Activated CD4-positive, alpha-beta memory T cell treated with anti-CD3 and anti-CD28 coated beads, Interleukin-2, amount 10 ng/mL, durations not matched to agents 7 days and 5 days (primary cell): ENCODE measurements at regions not wholly inside any gene's neighbourhood (a gene's known extent, or its start where the extent isn't known, plus 50 kb on each side); places are given as distances from the start of the nearest gene placed in this dataset.
A peak's percentile ranks its signal among the peaks of the same experiment; 100 is the strongest.
"Not testable (repeated sequence)": the region's sequence is repeated elsewhere in the genome, so short reads cannot be mapped to it uniquely, and the experiment has no call there.

Experiments
- CTCF ChIA-PET: fragments of 350-600 bp; sonication (Branson Sonifier 250); formaldehyde crosslinking; loops from one replicate; lab custom pipeline; 2021; ENCODE audit warnings: antibody characterized with exemption, inconsistent platforms; lab: Charles Lee
- POLR2A ChIA-PET: fragments of 350-600 bp; sonication (Branson Sonifier 250); formaldehyde crosslinking; loops from one replicate; lab custom pipeline; 2021; ENCODE audit warnings: antibody characterized with exemption; lab: Charles Lee
- DNase-seq: peaks from one replicate; pipeline ENCODE4 v3.0.0-alpha.2; 2020
- H3K27ac Mint-ChIP-seq: one replicate; pipeline ENCODE4 v1.8.0; 2021; ENCODE audit warnings: mild to moderate bottlenecking, mixed read lengths
- H3K27me3 Mint-ChIP-seq: one replicate; pipeline ENCODE4 v1.8.0; 2021; ENCODE audit warnings: mixed read lengths
- H3K36me3 Mint-ChIP-seq: one replicate; pipeline ENCODE4 v1.8.0; 2021; ENCODE audit warnings: low read depth, mixed read lengths
- H3K4me1 Mint-ChIP-seq: one replicate; pipeline ENCODE4 v1.8.0; 2021; ENCODE audit warnings: mixed read lengths
- H3K4me3 Mint-ChIP-seq: one replicate; pipeline ENCODE4 v1.8.0; 2021; ENCODE audit warnings: mild to moderate bottlenecking, mixed read lengths
- H3K9me3 Mint-ChIP-seq: one replicate; pipeline ENCODE4 v1.8.0; 2021; ENCODE audit warnings: mixed read lengths

GRCh38 chr1:181247-182216 lies 269.9 kb downstream of the OR4F29 start:
- H3K9me3 Mint-ChIP-seq, H3K27me3 Mint-ChIP-seq, CTCF ChIA-PET, H3K4me3 Mint-ChIP-seq, H3K4me1 Mint-ChIP-seq, H3K27ac Mint-ChIP-seq, POLR2A ChIA-PET, H3K36me3 Mint-ChIP-seq: not testable (repeated sequence)
- DNase-seq, result peak; percentile 67

DNA sequence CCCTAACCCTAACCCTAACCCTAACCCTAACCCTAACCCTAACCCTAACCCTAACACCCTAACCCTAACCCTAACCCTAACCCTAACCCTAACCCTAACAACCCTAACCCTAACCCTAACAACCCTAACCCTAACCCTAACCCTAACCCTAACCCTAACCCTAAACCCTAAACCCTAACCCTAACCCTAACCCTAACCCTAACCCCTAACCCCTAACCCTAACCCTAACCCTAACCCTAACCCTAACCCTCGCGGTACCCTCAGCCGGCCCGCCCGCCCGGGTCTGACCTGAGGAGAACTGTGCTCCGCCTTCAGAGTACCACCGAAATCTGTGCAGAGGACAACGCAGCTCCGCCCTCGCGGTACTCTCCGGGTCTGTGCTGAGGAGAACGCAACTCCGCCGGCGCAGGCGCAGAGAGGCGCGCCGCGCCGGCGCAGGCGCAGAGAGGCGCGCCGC lies 270.7 kb downstream of the OR4F29 start:
- H3K27ac Mint-ChIP-seq, CTCF ChIA-PET, POLR2A ChIA-PET, H3K4me3 Mint-ChIP-seq, H3K4me1 Mint-ChIP-seq, H3K9me3 Mint-ChIP-seq, H3K27me3 Mint-ChIP-seq, H3K36me3 Mint-ChIP-seq: not testable (repeated sequence)
- DNase-seq, result peak; percentile 21

GRCh38 chr1:138842-139241 lies 312.6 kb downstream of the OR4F29 start:
- POLR2A ChIA-PET, H3K27me3 Mint-ChIP-seq, DNase-seq, H3K4me3 Mint-ChIP-seq, H3K27ac Mint-ChIP-seq, CTCF ChIA-PET, H3K36me3 Mint-ChIP-seq, H3K9me3 Mint-ChIP-seq, H3K4me1 Mint-ChIP-seq: not testable (repeated sequence)

DNA sequence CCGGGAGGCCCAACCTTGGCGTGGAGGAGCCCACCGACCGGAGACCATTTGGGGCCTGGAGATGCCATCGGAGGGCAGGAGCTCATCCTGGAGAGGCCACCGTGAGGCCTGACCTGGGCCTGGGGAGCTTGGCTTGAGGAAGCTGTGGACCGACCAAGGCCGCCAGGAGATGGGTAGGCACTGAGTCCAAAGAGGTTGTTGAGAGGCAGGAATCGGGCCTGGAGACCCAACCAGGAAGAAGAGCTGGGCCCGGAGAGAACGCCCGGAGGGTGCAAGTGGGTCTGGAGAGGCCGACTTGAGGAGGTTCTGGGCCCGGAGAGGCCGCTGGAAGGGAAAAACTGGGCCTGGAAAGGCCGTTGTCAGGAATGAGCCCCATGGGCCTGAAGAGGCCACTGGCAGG lies 313.8 kb downstream of the OR4F29 start:
- H3K4me1 Mint-ChIP-seq, DNase-seq, H3K4me3 Mint-ChIP-seq, H3K27me3 Mint-ChIP-seq, H3K27ac Mint-ChIP-seq, H3K36me3 Mint-ChIP-seq, POLR2A ChIA-PET, H3K9me3 Mint-ChIP-seq, CTCF ChIA-PET: not testable (repeated sequence)

DNA sequence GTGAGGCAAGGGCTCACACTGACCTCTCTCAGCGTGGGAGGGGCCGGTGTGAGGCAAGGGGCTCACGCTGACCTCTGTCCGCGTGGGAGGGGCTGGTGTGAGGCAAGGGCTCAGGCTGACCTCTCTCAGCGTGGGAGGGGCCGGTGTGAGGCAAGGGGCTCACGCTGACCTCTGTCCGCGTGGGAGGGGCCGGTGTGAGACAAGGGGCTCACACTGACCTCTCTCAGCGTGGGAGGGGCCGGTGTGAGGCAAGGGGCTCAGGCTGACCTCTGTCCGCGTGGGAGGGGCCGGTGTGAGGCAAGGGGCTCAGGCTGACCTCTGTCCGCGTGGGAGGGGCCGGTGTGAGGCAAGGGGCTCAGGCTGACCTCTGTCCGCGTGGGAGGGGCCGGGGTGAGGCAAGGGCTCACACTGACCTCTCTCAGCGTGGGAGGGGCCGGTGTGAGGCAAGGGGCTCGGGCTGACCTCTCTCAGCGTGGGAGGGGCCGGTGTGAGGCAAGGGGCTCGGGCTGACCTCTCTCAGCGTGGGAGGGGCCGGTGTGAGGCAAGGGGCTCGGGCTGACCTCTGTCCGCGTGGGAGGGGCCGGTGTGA lies 315.0 kb downstream of the OR4F29 start:
- H3K4me3 Mint-ChIP-seq, CTCF ChIA-PET, POLR2A ChIA-PET, H3K4me1 Mint-ChIP-seq, DNase-seq, H3K27me3 Mint-ChIP-seq, H3K36me3 Mint-ChIP-seq, H3K27ac Mint-ChIP-seq, H3K9me3 Mint-ChIP-seq: not testable (repeated sequence)

- CTCF ChIA-PET, H3K27ac Mint-ChIP-seq, POLR2A ChIA-PET, H3K36me3 Mint-ChIP-seq, DNase-seq, H3K4me3 Mint-ChIP-seq, H3K4me1 Mint-ChIP-seq, H3K9me3 Mint-ChIP-seq, H3K27me3 Mint-ChIP-seq: not testable (repeated sequence)
Observed at GRCh38 chr1:134936-135335, 316.5 kb downstream of the OR4F29 start.

DNA sequence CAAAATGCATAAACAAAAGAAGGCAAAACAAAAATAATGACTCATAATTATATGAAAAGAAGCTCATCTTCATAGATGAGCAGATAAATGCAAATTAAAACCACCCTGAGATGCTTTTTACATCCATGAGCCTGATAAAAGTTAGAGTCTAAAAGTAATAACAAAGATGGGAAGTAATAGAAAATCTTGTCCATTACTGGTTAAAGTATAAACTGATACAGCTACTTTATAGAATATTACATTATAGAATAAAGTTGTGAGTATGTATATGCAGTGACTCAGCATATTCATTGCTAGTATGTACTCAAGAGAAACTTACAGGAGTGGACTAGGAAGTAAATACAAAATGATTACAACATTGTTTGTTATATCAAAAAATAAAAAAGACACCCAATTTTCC lies 333.0 kb downstream of the OR4F29 start:
- H3K27ac Mint-ChIP-seq, H3K9me3 Mint-ChIP-seq, CTCF ChIA-PET: not testable (repeated sequence)

DNA sequence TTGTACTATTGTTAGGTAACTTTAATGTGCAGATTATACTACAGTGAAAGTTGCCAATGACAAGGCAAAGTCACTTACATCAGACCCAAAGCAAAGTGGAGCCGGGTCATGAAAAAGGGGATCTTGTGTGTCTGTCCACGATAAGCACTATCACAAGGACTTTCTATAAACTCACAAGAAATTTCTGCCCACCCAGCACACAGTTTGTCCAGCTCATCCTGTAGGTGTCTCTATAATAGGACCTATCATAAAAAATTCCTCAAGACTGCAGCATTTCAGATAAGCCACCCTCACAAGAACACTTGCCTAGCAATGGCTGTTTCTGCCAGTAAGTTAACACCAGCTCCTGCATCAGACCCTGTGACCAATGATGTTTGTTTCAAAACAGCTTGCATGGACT lies 335.9 kb downstream of the OR4F29 start:
- H3K4me3 Mint-ChIP-seq, H3K4me1 Mint-ChIP-seq, H3K27ac Mint-ChIP-seq, H3K9me3 Mint-ChIP-seq, CTCF ChIA-PET, DNase-seq, POLR2A ChIA-PET, H3K36me3 Mint-ChIP-seq, H3K27me3 Mint-ChIP-seq: not testable (repeated sequence)

More for the DNA sequence above, 333.0 kb downstream of the OR4F29 start:
- H3K4me1 Mint-ChIP-seq, H3K4me3 Mint-ChIP-seq, H3K36me3 Mint-ChIP-seq, POLR2A ChIA-PET, H3K27me3 Mint-ChIP-seq, DNase-seq: not testable (repeated sequence)

GRCh38 chr1:104776-105175 lies 346.7 kb downstream of the OR4F29 start:
- H3K27ac Mint-ChIP-seq, DNase-seq, CTCF ChIA-PET, POLR2A ChIA-PET, H3K27me3 Mint-ChIP-seq, H3K4me3 Mint-ChIP-seq, H3K36me3 Mint-ChIP-seq, H3K9me3 Mint-ChIP-seq, H3K4me1 Mint-ChIP-seq: not testable (repeated sequence)

DNA sequence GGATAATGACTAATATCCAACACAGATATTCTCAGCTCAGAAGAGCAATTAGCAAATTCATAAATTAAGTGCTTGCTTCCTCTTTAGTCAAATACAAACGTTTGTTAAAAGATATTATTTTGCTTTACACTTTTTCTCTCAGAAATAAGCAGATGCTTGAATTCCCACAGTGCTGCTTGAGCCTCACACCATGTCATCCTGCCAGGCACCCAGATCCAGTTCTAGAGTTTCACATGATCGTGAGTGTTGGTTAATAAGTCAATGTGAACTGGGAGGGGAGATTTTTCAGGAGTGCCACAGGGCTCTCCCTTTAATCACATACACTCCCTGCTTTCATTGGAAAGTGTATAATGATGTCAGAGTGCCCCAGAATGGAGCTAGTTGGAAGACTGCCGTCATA lies 352.0 kb downstream of the OR4F29 start:
- H3K36me3 Mint-ChIP-seq, result not testable (repeated sequence)

DNA sequence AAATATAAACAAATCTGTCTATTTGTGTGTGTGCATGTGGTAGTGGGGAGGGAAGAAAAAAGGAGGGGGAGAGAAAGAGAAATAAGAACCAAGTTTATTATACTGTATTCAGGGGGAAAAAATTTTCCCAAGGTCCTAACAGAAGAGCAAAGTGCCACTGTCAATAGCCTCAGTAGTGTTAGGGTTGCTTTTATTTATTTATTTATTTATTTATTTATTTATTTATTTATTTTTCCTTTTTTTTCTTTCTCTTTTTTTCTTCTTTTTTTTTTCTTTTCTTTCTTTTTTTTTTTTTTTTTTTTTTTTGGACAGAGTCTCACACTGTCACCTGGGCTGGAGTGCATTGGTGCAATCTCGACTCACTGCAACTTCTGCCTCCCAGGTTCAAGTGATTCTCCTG lies 352.7 kb downstream of the OR4F29 start:
- H3K36me3 Mint-ChIP-seq, H3K27ac Mint-ChIP-seq, DNase-seq, H3K4me1 Mint-ChIP-seq, H3K4me3 Mint-ChIP-seq, H3K27me3 Mint-ChIP-seq, POLR2A ChIA-PET, H3K9me3 Mint-ChIP-seq, CTCF ChIA-PET: not testable (repeated sequence)

More for the DNA sequence above, 352.0 kb downstream of the OR4F29 start:
- POLR2A ChIA-PET, H3K27ac Mint-ChIP-seq, CTCF ChIA-PET, DNase-seq, H3K9me3 Mint-ChIP-seq, H3K27me3 Mint-ChIP-seq, H3K4me1 Mint-ChIP-seq, H3K4me3 Mint-ChIP-seq: not testable (repeated sequence)

DNA sequence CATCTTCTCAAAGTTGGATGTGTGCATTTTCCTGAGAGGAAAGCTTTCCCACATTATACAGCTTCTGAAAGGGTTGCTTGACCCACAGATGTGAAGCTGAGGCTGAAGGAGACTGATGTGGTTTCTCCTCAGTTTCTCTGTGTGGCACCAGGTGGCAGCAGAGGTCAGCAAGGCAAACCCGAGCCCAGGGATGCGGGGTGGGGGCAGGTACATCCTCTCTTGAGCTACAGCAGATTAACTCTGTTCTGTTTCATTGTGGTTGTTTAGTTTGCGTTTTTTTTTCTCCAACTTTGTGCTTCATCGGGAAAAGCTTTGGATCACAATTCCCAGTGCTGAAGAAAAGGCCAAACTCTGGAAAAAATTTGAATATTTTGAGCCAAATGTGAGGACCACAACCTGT lies 360.2 kb downstream of the OR4F29 start:
- H3K27ac Mint-ChIP-seq, H3K4me3 Mint-ChIP-seq, CTCF ChIA-PET, POLR2A ChIA-PET, H3K27me3 Mint-ChIP-seq, H3K36me3 Mint-ChIP-seq, DNase-seq, H3K9me3 Mint-ChIP-seq, H3K4me1 Mint-ChIP-seq: not testable (repeated sequence)

- H3K27ac Mint-ChIP-seq, H3K9me3 Mint-ChIP-seq, H3K27me3 Mint-ChIP-seq, CTCF ChIA-PET, H3K4me3 Mint-ChIP-seq, H3K36me3 Mint-ChIP-seq, DNase-seq, H3K4me1 Mint-ChIP-seq, POLR2A ChIA-PET: not testable (repeated sequence)
Observed at GRCh38 chr1:88110-88509, 363.4 kb downstream of the OR4F29 start.

DNA sequence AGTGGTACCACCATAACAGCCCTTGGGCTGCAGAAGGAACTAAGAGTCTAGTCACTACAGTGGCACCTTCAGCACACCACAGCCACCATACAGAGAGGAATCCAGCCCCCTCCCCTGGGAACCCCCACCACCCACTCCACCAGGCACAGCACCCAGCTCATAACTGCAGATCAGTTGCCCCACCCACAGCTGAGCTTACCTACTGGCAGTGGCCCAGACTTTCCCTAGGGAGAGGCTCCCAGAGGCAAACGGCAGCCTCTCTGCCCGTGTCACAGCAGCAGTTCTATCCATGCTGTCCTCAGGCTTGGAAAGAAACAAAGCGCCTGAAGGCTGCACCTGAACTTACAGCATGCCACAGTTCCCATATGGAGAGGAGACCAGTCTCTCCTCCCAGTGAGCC lies 372.3 kb downstream of the OR4F29 start:
- DNase-seq, H3K27me3 Mint-ChIP-seq, H3K36me3 Mint-ChIP-seq, POLR2A ChIA-PET, H3K4me1 Mint-ChIP-seq, H3K27ac Mint-ChIP-seq, CTCF ChIA-PET, H3K4me3 Mint-ChIP-seq, H3K9me3 Mint-ChIP-seq: not testable (repeated sequence)
